ENCODE measurements at regions not wholly inside any gene's neighbourhood (a gene's known extent, or its start where the extent isn't known, plus 50 kb on each side); places are given as distances from the start of the nearest gene placed in this dataset.

GRCh38 chr9:108683245-108683644 is 172.5 kb downstream of the ACTL7B start:
- no peak overlapping the region for H3K18ac ChIP-seq (ENCODE audit: low read depth in 1 of 2, low read length in 2 of 2)
- DNase-seq, result no peak
- H3K9ac ChIP-seq (ENCODE audit: low read length), result peak overlapping the region; percentile 85
- H3K4me3 ChIP-seq (ENCODE audit: insufficient read depth in 1 of 2, low read depth in 1 of 2, low read length in 2 of 2), result no peak overlapping the region
- H2BK12ac ChIP-seq (ENCODE audit: low read length in 2 of 2), result no peak overlapping the region
- H3K27me3 ChIP-seq (ENCODE audit: control insufficient read depth in 1 of 2, insufficient read depth in 1 of 2, low read length in 2 of 2), result no peaks in the 10 kb centered on the region
- no peak overlapping the region for H2BK120ac ChIP-seq (ENCODE audit: low read depth, low read length)
- no peak overlapping the region for H3K27ac ChIP-seq (ENCODE audit: low read length, poor library complexity, severe bottlenecking)
- H4K8ac ChIP-seq (ENCODE audit: low read length), result no peak overlapping the region
- no peak overlapping the region for H3K4ac ChIP-seq (ENCODE audit: low read depth in 1 of 2, low read length in 2 of 2)
- H3K23ac ChIP-seq (ENCODE audit: low read length in 2 of 2), result no peak overlapping the region
- no peak overlapping the region for H2AFZ ChIP-seq (ENCODE audit: low read depth, low read length)
- no peak overlapping the region for H2BK5ac ChIP-seq (ENCODE audit: low read depth, low read length, poor library complexity, severe bottlenecking)
- no peak overlapping the region for H2BK15ac ChIP-seq (ENCODE audit: low read depth, poor library complexity, severe bottlenecking)
- no peak overlapping the region for H4K91ac ChIP-seq (ENCODE audit: low read length)
- H3K14ac ChIP-seq (ENCODE audit: low read length in 2 of 2), result no peak overlapping the region
- no peak overlapping the region for H2AK5ac ChIP-seq (ENCODE audit: low read length, severe bottlenecking)
- H3K79me1 ChIP-seq (replicated peaks; ENCODE audit: low read length, poor library complexity, severe bottlenecking), result no peaks in the 10 kb centered on the region
- H3K9me3 ChIP-seq (ENCODE audit: control insufficient read depth, low read length), result peaks cover 15% of the 10 kb centered on the region
- no peak overlapping the region for H3K4me2 ChIP-seq (ENCODE audit: low read length, poor library complexity, severe bottlenecking)
- H3K36me3 ChIP-seq (ENCODE audit: control insufficient read depth in 1 of 2, insufficient read depth in 2 of 2, low read depth in 1 of 2, low read length in 2 of 2), result no peaks in the 10 kb centered on the region
- no peaks in the 10 kb centered on the region for H3K4me1 ChIP-seq (ENCODE audit: control insufficient read depth, insufficient read depth, low read depth, low read length)
- WGBS, result 86% methylated on average over 5 of the region's 5 CpGs

GRCh38 chr9:108681851-108682590 is 173.8 kb downstream of the ACTL7B start:
- H4K91ac ChIP-seq (ENCODE audit: low read length), result no peak overlapping the region
- H3K27ac ChIP-seq (ENCODE audit: low read length, poor library complexity, severe bottlenecking), result no peak overlapping the region
- H2AFZ ChIP-seq (ENCODE audit: low read depth, low read length), result no peak overlapping the region
- H2BK120ac ChIP-seq (ENCODE audit: low read depth, low read length), result no peak overlapping the region
- H3K27me3 ChIP-seq (ENCODE audit: control insufficient read depth in 1 of 2, insufficient read depth in 1 of 2, low read length in 2 of 2), result no peaks in the 10 kb centered on the region
- H4K8ac ChIP-seq (ENCODE audit: low read length), result no peak overlapping the region
- H3K4me1 ChIP-seq (ENCODE audit: control insufficient read depth, insufficient read depth, low read depth, low read length), result no peaks in the 10 kb centered on the region
- no peaks in the 10 kb centered on the region for H3K79me1 ChIP-seq (replicated peaks; ENCODE audit: low read length, poor library complexity, severe bottlenecking)
- 81% methylated on average over 9 of the region's 10 CpGs for WGBS
- no peak overlapping the region for H2AK5ac ChIP-seq (ENCODE audit: low read length, severe bottlenecking)
- H2BK12ac ChIP-seq (ENCODE audit: low read length in 2 of 2), result no peak overlapping the region
- no peak overlapping the region for H3K4me3 ChIP-seq (ENCODE audit: insufficient read depth in 1 of 2, low read depth in 1 of 2, low read length in 2 of 2)
- no peak overlapping the region for H3K23ac ChIP-seq (ENCODE audit: low read length in 2 of 2)
- no peak overlapping the region for H3K4ac ChIP-seq (ENCODE audit: low read depth in 1 of 2, low read length in 2 of 2)
- H2BK5ac ChIP-seq (ENCODE audit: low read depth, low read length, poor library complexity, severe bottlenecking), result no peak overlapping the region
- no peak overlapping the region for H2BK15ac ChIP-seq (ENCODE audit: low read depth, poor library complexity, severe bottlenecking)
- H3K36me3 ChIP-seq (ENCODE audit: control insufficient read depth in 1 of 2, insufficient read depth in 2 of 2, low read depth in 1 of 2, low read length in 2 of 2), result no peaks in the 10 kb centered on the region
- H3K14ac ChIP-seq (ENCODE audit: low read length in 2 of 2), result no peak overlapping the region
- no peak overlapping the region for H3K18ac ChIP-seq (ENCODE audit: low read depth in 1 of 2, low read length in 2 of 2)
- H3K4me2 ChIP-seq (ENCODE audit: low read length, poor library complexity, severe bottlenecking), result no peak overlapping the region
- peak overlapping the region; percentile 85 for H3K9ac ChIP-seq (ENCODE audit: low read length)
- DNase-seq, result no peak
- peaks cover 15% of the 10 kb centered on the region for H3K9me3 ChIP-seq (ENCODE audit: control insufficient read depth, low read length)

GRCh38 chr9:108680946-108681345 is 174.8 kb downstream of the ACTL7B start:
- H2BK5ac ChIP-seq (ENCODE audit: low read depth, low read length, poor library complexity, severe bottlenecking), result no peak overlapping the region
- H3K18ac ChIP-seq (ENCODE audit: low read depth in 1 of 2, low read length in 2 of 2), result no peak overlapping the region
- H3K4ac ChIP-seq (ENCODE audit: low read depth in 1 of 2, low read length in 2 of 2), result no peak overlapping the region
- H2BK120ac ChIP-seq (ENCODE audit: low read depth, low read length), result no peak overlapping the region
- no peak overlapping the region for H3K4me3 ChIP-seq (ENCODE audit: insufficient read depth in 1 of 2, low read depth in 1 of 2, low read length in 2 of 2)
- peaks cover 7% of the 10 kb centered on the region for H3K9me3 ChIP-seq (ENCODE audit: control insufficient read depth, low read length)
- no peak overlapping the region for H3K4me2 ChIP-seq (ENCODE audit: low read length, poor library complexity, severe bottlenecking)
- H4K8ac ChIP-seq (ENCODE audit: low read length), result no peak overlapping the region
- H2AK5ac ChIP-seq (ENCODE audit: low read length, severe bottlenecking), result no peak overlapping the region
- no peak overlapping the region for H3K27ac ChIP-seq (ENCODE audit: low read length, poor library complexity, severe bottlenecking)
- peak overlapping the region in 1 of 2 experiments; percentile 46 for H3K23ac ChIP-seq (ENCODE audit: low read length in 2 of 2)
- H3K14ac ChIP-seq (ENCODE audit: low read length in 2 of 2), result no peak overlapping the region
- no peak overlapping the region for H2AFZ ChIP-seq (ENCODE audit: low read depth, low read length)
- WGBS, result 88% methylated on average over 4 of the region's 4 CpGs
- H3K9ac ChIP-seq (ENCODE audit: low read length), result no peak overlapping the region
- H3K36me3 ChIP-seq (ENCODE audit: control insufficient read depth in 1 of 2, insufficient read depth in 2 of 2, low read depth in 1 of 2, low read length in 2 of 2), result no peaks in the 10 kb centered on the region
- no peak for DNase-seq
- H4K91ac ChIP-seq (ENCODE audit: low read length), result no peak overlapping the region
- H2BK15ac ChIP-seq (ENCODE audit: low read depth, poor library complexity, severe bottlenecking), result no peak overlapping the region
- H2BK12ac ChIP-seq (ENCODE audit: low read length in 2 of 2), result no peak overlapping the region
- no peaks in the 10 kb centered on the region for H3K79me1 ChIP-seq (replicated peaks; ENCODE audit: low read length, poor library complexity, severe bottlenecking)
- H3K27me3 ChIP-seq (ENCODE audit: control insufficient read depth in 1 of 2, insufficient read depth in 1 of 2, low read length in 2 of 2), result no peaks in the 10 kb centered on the region
- no peaks in the 10 kb centered on the region for H3K4me1 ChIP-seq (ENCODE audit: control insufficient read depth, insufficient read depth, low read depth, low read length)

DNA sequence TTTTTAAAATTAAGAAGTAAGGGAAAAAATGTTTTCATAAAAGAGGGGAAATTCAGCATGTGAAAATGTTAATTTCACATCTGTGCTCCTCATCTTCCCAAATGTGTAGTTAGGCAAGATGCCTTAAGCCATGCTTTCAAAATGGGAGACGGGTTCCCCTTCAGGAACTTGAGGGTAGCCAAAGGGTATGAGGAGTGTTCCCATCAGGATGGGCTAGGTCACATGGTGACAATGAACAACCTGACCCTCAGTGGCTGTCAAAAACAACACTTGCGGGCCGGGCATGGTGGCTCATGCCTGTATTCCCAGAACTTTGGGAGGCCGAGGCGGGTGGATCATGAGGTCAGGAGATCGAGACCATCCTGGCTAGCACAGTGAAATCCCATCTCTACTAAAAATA is 178.0 kb downstream of the ACTL7B start:
- no peak overlapping the region for H3K4me2 ChIP-seq (ENCODE audit: low read length, poor library complexity, severe bottlenecking)
- H3K4me1 ChIP-seq (ENCODE audit: control insufficient read depth, insufficient read depth, low read depth, low read length), result no peaks in the 10 kb centered on the region
- no peaks in the 10 kb centered on the region for H3K36me3 ChIP-seq (ENCODE audit: control insufficient read depth in 1 of 2, insufficient read depth in 2 of 2, low read depth in 1 of 2, low read length in 2 of 2)
- DNase-seq, result no peak
- H3K9me3 ChIP-seq (ENCODE audit: control insufficient read depth, low read length), result no peaks in the 10 kb centered on the region
- H2AK5ac ChIP-seq (ENCODE audit: low read length, severe bottlenecking), result no peak overlapping the region
- no peak overlapping the region for H2BK12ac ChIP-seq (ENCODE audit: low read length in 2 of 2)
- no peak overlapping the region for H3K14ac ChIP-seq (ENCODE audit: low read length in 2 of 2)
- H3K18ac ChIP-seq (ENCODE audit: low read depth in 1 of 2, low read length in 2 of 2), result no peak overlapping the region
- no peak overlapping the region for H3K27ac ChIP-seq (ENCODE audit: low read length, poor library complexity, severe bottlenecking)
- no peak overlapping the region for H3K9ac ChIP-seq (ENCODE audit: low read length)
- WGBS, result 71% methylated on average over 5 of the region's 6 CpGs
- no peaks in the 10 kb centered on the region for H3K27me3 ChIP-seq (ENCODE audit: control insufficient read depth in 1 of 2, insufficient read depth in 1 of 2, low read length in 2 of 2)
- no peak overlapping the region for H3K4ac ChIP-seq (ENCODE audit: low read depth in 1 of 2, low read length in 2 of 2)
- H3K4me3 ChIP-seq (ENCODE audit: insufficient read depth in 1 of 2, low read depth in 1 of 2, low read length in 2 of 2), result no peak overlapping the region
- no peak overlapping the region for H4K8ac ChIP-seq (ENCODE audit: low read length)
- H3K23ac ChIP-seq (ENCODE audit: low read length in 2 of 2), result no peak overlapping the region
- no peak overlapping the region for H2BK15ac ChIP-seq (ENCODE audit: low read depth, poor library complexity, severe bottlenecking)
- H3K79me1 ChIP-seq (replicated peaks; ENCODE audit: low read length, poor library complexity, severe bottlenecking), result no peaks in the 10 kb centered on the region
- H4K91ac ChIP-seq (ENCODE audit: low read length), result no peak overlapping the region
- no peak overlapping the region for H2AFZ ChIP-seq (ENCODE audit: low read depth, low read length)
- no peak overlapping the region for H2BK120ac ChIP-seq (ENCODE audit: low read depth, low read length)
- H2BK5ac ChIP-seq (ENCODE audit: low read depth, low read length, poor library complexity, severe bottlenecking), result no peak overlapping the region
